Spleen (tissue), 7 donors: ENCODE measurements at regions not wholly inside any gene's neighbourhood (a gene's known extent, or its start where the extent isn't known, plus 50 kb on each side); places are given as distances from the start of the nearest gene placed in this dataset.

Experiments used
- POLR2A ChIP-seq, 3 donors: fragments of 450-650 bp; IDR thresholded peaks; one replicate each; pipeline ENCODE4 v1.5.1; 2017; ENCODE audit warnings: antibody characterized with exemption in 3 of 3, mild to moderate bottlenecking in 1 of 3
- TF ChIP-seq, protein P1 (sequence below), 11 experiments: fragments of 200-600 bp in 7 of 11; fragments of 450-650 bp in 4 of 11; sonication (generic) in 4 of 11; IDR thresholded peaks in 8 of 11; conservative IDR thresholded peaks in 3 of 11; 1 replicate in 7 of 11; 2 replicates in 4 of 11; pipeline versions ENCODE4 v1.4.0 to v1.8.0; 2016 to 2021; ENCODE audit warnings: antibody characterized with exemption in 11 of 11, inconsistent platforms in 4 of 11, mild to moderate bottlenecking in 1 of 11
- donor health status: DM: no; HTN: no; CAD: no; lungs with moderate emphysema.
- donor health status: DM: no; HTN: no; CAD: no.
- donor health status: DM: no; HTN: no; CAD: no.

- TF ChIP-seq, protein P1, sequence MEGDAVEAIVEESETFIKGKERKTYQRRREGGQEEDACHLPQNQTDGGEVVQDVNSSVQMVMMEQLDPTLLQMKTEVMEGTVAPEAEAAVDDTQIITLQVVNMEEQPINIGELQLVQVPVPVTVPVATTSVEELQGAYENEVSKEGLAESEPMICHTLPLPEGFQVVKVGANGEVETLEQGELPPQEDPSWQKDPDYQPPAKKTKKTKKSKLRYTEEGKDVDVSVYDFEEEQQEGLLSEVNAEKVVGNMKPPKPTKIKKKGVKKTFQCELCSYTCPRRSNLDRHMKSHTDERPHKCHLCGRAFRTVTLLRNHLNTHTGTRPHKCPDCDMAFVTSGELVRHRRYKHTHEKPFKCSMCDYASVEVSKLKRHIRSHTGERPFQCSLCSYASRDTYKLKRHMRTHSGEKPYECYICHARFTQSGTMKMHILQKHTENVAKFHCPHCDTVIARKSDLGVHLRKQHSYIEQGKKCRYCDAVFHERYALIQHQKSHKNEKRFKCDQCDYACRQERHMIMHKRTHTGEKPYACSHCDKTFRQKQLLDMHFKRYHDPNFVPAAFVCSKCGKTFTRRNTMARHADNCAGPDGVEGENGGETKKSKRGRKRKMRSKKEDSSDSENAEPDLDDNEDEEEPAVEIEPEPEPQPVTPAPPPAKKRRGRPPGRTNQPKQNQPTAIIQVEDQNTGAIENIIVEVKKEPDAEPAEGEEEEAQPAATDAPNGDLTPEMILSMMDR (IDR thresholded peaks at IDR 0.05 in 8 of 11, conservative IDR thresholded peaks at IDR 0.05 in 3 of 11) = no peak
- TF ChIP-seq POLR2A (IDR thresholded peaks at IDR 0.05) = no peak
These were observed 183.3 kb downstream of the TXNL1 start for GRCh38 chr18:56455141-56455540.
